Hepatocyte (in vitro differentiated cells): ENCODE measurements at regions not wholly inside any gene's neighbourhood (a gene's known extent, or its start where the extent isn't known, plus 50 kb on each side); places are given as distances from the start of the nearest gene placed in this dataset.
A peak's percentile ranks its signal among the peaks of the same experiment; 100 is the strongest.

Experiments used
- DNase-seq: peaks from one replicate; pipeline ENCODE4 v3.0.0-alpha.2; 2016; ENCODE audit warnings: low spot score
- H2AFZ ChIP-seq: fragments of 200-600 bp; sonication (generic); 2 replicates; pipeline ENCODE4 v1.6.0; 2016; ENCODE audit warnings: antibody characterized with exemption, mild to moderate bottlenecking
- H3K27ac ChIP-seq: fragments of 200-600 bp; sonication (generic); 2 replicates; pipeline ENCODE4 v1.5.1; 2016; ENCODE audit warnings: mild to moderate bottlenecking
- H3K27me3 ChIP-seq: fragments of 200-600 bp; sonication (generic); 2 replicates; pipeline ENCODE4 v1.6.1; 2016
- H3K36me3 ChIP-seq: fragments of 200-600 bp; sonication (generic); replicated peaks from 2 replicates; pipeline ENCODE4 v1.5.1; 2016; ENCODE audit warnings: low read depth; ENCODE audit not compliant: insufficient read depth
- H3K4me1 ChIP-seq: fragments of 200-600 bp; sonication (generic); 2 replicates; pipeline ENCODE4 v1.5.1; 2016; ENCODE audit warnings: mild to moderate bottlenecking, moderate library complexity; ENCODE audit not compliant: insufficient read depth
- H3K4me2 ChIP-seq: fragments of 200-600 bp; sonication (generic); 2 replicates; pipeline ENCODE4 v1.6.0; 2016
- H3K4me3 ChIP-seq: fragments of 200-600 bp; sonication (generic); 2 replicates; pipeline ENCODE4 v1.5.1; 2016; ENCODE audit warnings: mild to moderate bottlenecking
- H3K79me2 ChIP-seq: fragments of 200-600 bp; sonication (generic); 2 replicates; pipeline ENCODE4 v1.6.0; 2017; ENCODE audit warnings: mild to moderate bottlenecking
- H3K9me2 ChIP-seq: fragments of 200-600 bp; sonication (generic); replicated peaks from 2 replicates; pipeline ENCODE4 v1.6.0; 2017; ENCODE audit warnings: mild to moderate bottlenecking; ENCODE audit not compliant: insufficient read depth
- H3K9me3 ChIP-seq: fragments of 200-600 bp; sonication (generic); 2 replicates; pipeline ENCODE4 v1.5.1; 2016; ENCODE audit warnings: low read depth, mild to moderate bottlenecking
- H4K20me1 ChIP-seq: fragments of 200-600 bp; sonication (generic); 2 replicates; pipeline ENCODE4 v1.6.0; 2016; ENCODE audit warnings: mild to moderate bottlenecking; ENCODE audit not compliant: insufficient read depth, poor library complexity, severe bottlenecking
- EZH2 ChIP-seq: fragments of 200-600 bp; sonication (generic); IDR thresholded peaks from 2 replicates; pipeline ENCODE4 v1.6.1; 2016; ENCODE audit warnings: antibody characterized with exemption, mild to moderate bottlenecking, borderline replicate concordance
- EZH2phosphoT487 ChIP-seq: fragments of 200-600 bp; sonication (generic); IDR thresholded peaks from one replicate; pipeline ENCODE4 v1.6.1; 2018; ENCODE audit warnings: antibody characterized with exemption, mild to moderate bottlenecking, low read depth, moderate library complexity; ENCODE audit not compliant: unreplicated experiment, severe bottlenecking
- WGBS: methylation state at CpG from one replicate; pipeline ENCODE4 v1.1.6; 2016; ENCODE audit warnings: low lambda C conversion rate; ENCODE audit errors: missing lambda C conversion rate; 5-methylcytosine and 5-hydroxymethylcytosine counted together
- TF ChIP-seq, protein P1 (sequence below): fragments of 200-600 bp; sonication (generic); IDR thresholded peaks from 2 replicates; pipeline ENCODE4 v1.5.1; 2016; ENCODE audit warnings: antibody characterized with exemption, mild to moderate bottlenecking; ENCODE audit not compliant: poor library complexity

DNA sequence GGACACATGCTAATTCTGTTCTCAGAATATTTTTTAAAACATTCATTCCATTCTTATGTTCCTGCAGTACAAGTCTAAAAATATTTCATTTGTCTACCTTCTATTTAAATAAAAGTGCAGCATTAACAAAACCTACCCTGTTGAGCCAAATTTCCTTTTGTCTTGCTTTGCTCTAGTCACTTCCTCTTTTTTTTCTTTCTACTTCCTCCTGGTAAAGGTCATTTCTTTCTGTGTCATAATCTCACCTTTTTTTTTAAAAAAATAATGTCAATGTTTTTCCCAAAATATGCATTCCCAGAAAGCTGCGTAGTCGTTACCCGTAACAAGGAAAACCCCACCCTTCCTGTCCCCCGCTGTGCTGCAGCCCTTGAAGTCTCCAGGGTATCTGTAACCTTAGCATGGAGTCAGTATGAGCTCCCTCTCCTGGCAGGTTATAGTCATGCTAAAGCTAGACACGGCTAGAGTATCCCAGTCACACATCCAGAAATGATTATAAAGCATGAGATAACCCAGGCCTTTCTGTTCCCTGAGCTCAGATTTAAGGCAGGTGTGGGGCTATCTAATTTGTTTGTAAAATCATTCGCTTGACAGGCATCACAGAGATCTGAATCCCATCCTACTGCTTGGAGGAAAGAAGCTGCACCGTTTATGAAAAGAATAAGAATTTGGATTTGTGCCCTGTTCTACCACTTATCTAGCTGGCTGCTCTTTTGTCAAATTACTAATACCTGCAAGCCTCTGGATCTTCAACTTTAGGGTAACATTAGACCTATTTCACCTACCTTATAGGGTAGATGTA lies 51.1 kb upstream of the EED start:
- Histone ChIP-seq H3K27ac (no peak overlapping the region), H3K4me2 (peak overlapping the region; percentile 63)
- DNase-seq = peak; percentile 80

DNA sequence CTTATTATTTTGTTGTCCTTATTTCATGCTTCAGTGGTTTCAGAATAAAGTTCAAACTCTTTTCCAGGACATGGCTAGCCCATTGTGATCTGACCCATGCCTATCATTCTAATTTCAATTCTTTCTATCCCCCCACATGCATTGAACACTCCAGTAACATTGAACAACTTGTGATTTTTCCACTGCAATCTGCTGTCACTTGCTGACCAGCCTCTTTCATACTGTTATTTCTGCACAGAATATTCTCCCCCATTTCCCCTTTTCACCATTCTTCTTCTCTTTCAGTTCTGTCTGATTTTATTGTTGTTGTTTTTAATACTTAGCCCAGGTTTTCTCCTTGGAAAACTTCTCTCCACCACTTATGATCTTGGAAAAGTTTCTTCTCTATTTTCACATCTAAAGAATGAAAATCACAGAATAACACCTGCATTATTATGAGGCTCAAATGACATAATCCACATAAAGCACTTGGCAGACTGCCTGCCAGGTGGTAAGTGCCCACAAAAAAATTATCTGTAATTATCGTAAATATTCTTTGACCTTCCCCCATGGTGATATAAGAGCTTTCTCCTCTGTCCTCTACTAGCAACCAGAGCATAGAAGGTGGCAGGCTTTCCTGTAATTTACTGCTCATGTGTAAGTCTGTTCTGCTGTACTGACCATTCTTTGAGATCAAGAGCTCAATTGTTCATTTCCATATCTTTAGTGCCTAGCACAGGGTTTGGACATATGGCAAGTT lies 51.9 kb upstream of the EED start:
- no peaks in the 10 kb centered on the region for H3K36me3 ChIP-seq
- no peaks in the 10 kb centered on the region for H3K79me2 ChIP-seq
- H3K4me3 ChIP-seq = no peak overlapping the region
- no peaks in the 10 kb centered on the region for H3K9me2 ChIP-seq
- no peaks in the 10 kb centered on the region for H4K20me1 ChIP-seq
- no peak overlapping the region for H3K27ac ChIP-seq
- 97% methylated on average over 1 of the region's 1 CpG for WGBS
- peak overlapping the region; percentile 63 for H3K4me2 ChIP-seq
- H3K27me3 ChIP-seq = no peaks in the 10 kb centered on the region
- no peak for TF ChIP-seq EZH2
- TF ChIP-seq EZH2phosphoT487 = no peak
- TF ChIP-seq, protein P1, sequence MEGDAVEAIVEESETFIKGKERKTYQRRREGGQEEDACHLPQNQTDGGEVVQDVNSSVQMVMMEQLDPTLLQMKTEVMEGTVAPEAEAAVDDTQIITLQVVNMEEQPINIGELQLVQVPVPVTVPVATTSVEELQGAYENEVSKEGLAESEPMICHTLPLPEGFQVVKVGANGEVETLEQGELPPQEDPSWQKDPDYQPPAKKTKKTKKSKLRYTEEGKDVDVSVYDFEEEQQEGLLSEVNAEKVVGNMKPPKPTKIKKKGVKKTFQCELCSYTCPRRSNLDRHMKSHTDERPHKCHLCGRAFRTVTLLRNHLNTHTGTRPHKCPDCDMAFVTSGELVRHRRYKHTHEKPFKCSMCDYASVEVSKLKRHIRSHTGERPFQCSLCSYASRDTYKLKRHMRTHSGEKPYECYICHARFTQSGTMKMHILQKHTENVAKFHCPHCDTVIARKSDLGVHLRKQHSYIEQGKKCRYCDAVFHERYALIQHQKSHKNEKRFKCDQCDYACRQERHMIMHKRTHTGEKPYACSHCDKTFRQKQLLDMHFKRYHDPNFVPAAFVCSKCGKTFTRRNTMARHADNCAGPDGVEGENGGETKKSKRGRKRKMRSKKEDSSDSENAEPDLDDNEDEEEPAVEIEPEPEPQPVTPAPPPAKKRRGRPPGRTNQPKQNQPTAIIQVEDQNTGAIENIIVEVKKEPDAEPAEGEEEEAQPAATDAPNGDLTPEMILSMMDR = no peak
- no peaks in the 10 kb centered on the region for H3K9me3 ChIP-seq
- H2AFZ ChIP-seq = peak overlapping the region; percentile 22
- H3K4me1 ChIP-seq = no peaks in the 10 kb centered on the region
- DNase-seq = no peak

More for the DNA sequence above, 51.1 kb upstream of the EED start:
- no peaks in the 10 kb centered on the region for H3K36me3 ChIP-seq
- no peak for TF ChIP-seq EZH2
- TF ChIP-seq, protein P1 = peak; percentile 61
- H3K9me3 ChIP-seq = no peaks in the 10 kb centered on the region
- H3K9me2 ChIP-seq = no peaks in the 10 kb centered on the region
- H3K4me1 ChIP-seq = no peaks in the 10 kb centered on the region
- H2AFZ ChIP-seq = peak overlapping the region; percentile 22
- WGBS = 28% methylated on average over 7 of the region's 7 CpGs
- H3K27me3 ChIP-seq = no peaks in the 10 kb centered on the region
- no peak overlapping the region for H3K4me3 ChIP-seq
- no peaks in the 10 kb centered on the region for H4K20me1 ChIP-seq
- H3K79me2 ChIP-seq = no peaks in the 10 kb centered on the region

DNA sequence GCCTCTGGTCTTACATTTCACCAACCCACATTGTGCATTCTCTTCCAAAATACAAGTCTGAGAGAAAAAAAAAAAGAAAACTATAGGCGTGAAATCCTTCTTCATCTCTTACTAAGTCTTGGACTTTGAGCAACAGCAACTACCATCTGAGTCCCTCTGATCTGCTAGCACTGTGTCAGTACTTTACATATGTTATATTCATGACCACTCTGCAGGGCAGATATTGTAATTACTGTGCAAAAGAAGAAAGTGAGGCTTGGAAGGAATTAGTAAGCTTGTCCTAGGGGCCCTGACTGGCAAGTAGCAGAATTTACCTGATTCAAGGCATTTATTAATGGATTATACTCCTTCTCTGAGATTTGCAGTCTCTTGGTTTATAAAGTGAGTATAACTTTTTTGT lies 52.7 kb upstream of the EED start:
- no peaks in the 10 kb centered on the region for H3K9me2 ChIP-seq
- H3K27ac ChIP-seq = no peak overlapping the region
- H3K4me2 ChIP-seq = no peak overlapping the region
- H4K20me1 ChIP-seq = no peaks in the 10 kb centered on the region
- no peaks in the 10 kb centered on the region for H3K4me1 ChIP-seq
- H3K79me2 ChIP-seq = no peaks in the 10 kb centered on the region
- no peaks in the 10 kb centered on the region for H3K9me3 ChIP-seq
- no peak overlapping the region for H2AFZ ChIP-seq
- 96% methylated on average over 1 of the region's 1 CpG for WGBS
- no peaks in the 10 kb centered on the region for H3K27me3 ChIP-seq
- no peak for DNase-seq
- no peaks in the 10 kb centered on the region for H3K36me3 ChIP-seq
- no peak overlapping the region for H3K4me3 ChIP-seq
- no peak for TF ChIP-seq EZH2
- TF ChIP-seq, protein P1 = no peak
- no peak for TF ChIP-seq EZH2phosphoT487
